Sigmoid colon (tissue), 6 donors: ENCODE measurements at regions not wholly inside any gene's neighbourhood (a gene's known extent, or its start where the extent isn't known, plus 50 kb on each side); places are given as distances from the start of the nearest gene placed in this dataset.

ENCODE experiments used
- DNase-seq: peaks from one replicate; pipeline ENCODE4 v3.0.0-alpha.2; 2019
- H3K27ac ChIP-seq, 4 donors: fragments of 200-600 bp; sonication (generic); one replicate each; pipeline ENCODE4 v1.5.1; 2016 to 2019; ENCODE audit warnings: mild to moderate bottlenecking in 1 of 4
- H3K27me3 ChIP-seq, 3 donors: fragments of 200-600 bp; sonication (generic); one replicate each; pipeline ENCODE4 v1.5.1; 2019; ENCODE audit warnings: mild to moderate bottlenecking in 1 of 3
- H3K36me3 ChIP-seq, 4 donors: fragments of 200-600 bp; sonication (generic); one replicate each; pipeline ENCODE4 v1.5.1; 2016 to 2019
- H3K4me1 ChIP-seq, 4 donors: fragments of 200-600 bp; sonication (generic); one replicate each; pipeline ENCODE4 v1.5.1; 2017 to 2019
- H3K4me3 ChIP-seq, 4 donors: fragments of 200-600 bp; sonication (generic); one replicate each; pipeline ENCODE4 v1.5.1; 2017 to 2019; ENCODE audit warnings: mild to moderate bottlenecking in 2 of 4, moderate library complexity in 1 of 4
- H3K9me3 ChIP-seq, 4 donors: fragments of 200-600 bp in 3 of 4; sonication (generic) in 3 of 4; one replicate each; pipeline versions ENCODE4 v1.5.1 to v1.6.1; 2013 to 2019
- CTCF ChIP-seq, 4 experiments: fragments of 450-650 bp in 3 of 4; fragments of 200-600 bp in 1 of 4; IDR thresholded peaks; one replicate each; pipeline ENCODE4 v1.5.1; 2016 to 2019; ENCODE audit warnings: antibody characterized with exemption in 4 of 4, mild to moderate bottlenecking in 3 of 4, moderate library complexity in 2 of 4
- EP300 ChIP-seq, 4 donors: sonication (generic); formaldehyde crosslinking; IDR thresholded peaks; one replicate each; pipeline ENCODE4 v1.6.1; 2017; ENCODE audit warnings: antibody characterized with exemption in 4 of 4
- POLR2A ChIP-seq, 2 donors: fragments of 450-650 bp; IDR thresholded peaks; one replicate each; pipeline ENCODE4 v1.6.1; 2016; ENCODE audit warnings: antibody characterized with exemption in 2 of 2, mild to moderate bottlenecking in 2 of 2, moderate library complexity in 2 of 2
- POLR2AphosphoS5 ChIP-seq, 4 donors: sonication (generic); formaldehyde crosslinking; IDR thresholded peaks; one replicate each; pipeline ENCODE4 v1.6.1; 2017; ENCODE audit warnings: antibody characterized with exemption in 4 of 4
- WGBS, 2 donors: extraction: QIAGEN DNeasy Blood & Tissue Kit; methylation state at CpG; one replicate each; pipeline ENCODE4 v1.1.7; 2013; 5-methylcytosine and 5-hydroxymethylcytosine counted together
- intact Hi-C: fragments of 100-400 bp; cut with DNase I; formaldehyde crosslinking; loops from one replicate; pipeline ENCODE4 v1.15.1; 2023
- donor health status: healthy with polysubstance abuse.
- donor health status: healthy.

GRCh38 chr16:87043231-87044031 is 273.8 kb downstream of the C16orf95 start:
- WGBS, 2 donors, result 43 to 44% methylated on average over 20 of the region's 20 CpGs
- H3K4me3 ChIP-seq, result no peak overlapping the region
- no peaks in the 10 kb centered on the region for H3K36me3 ChIP-seq
- TF ChIP-seq CTCF (IDR thresholded peaks at IDR 0.05) (no peak), POLR2AphosphoS5 (IDR thresholded peaks at IDR 0.05) (no peak), POLR2A (IDR thresholded peaks at IDR 0.05) (no peak), EP300 (IDR thresholded peaks at IDR 0.05) (no peak)
- H3K27me3 ChIP-seq, result peaks cover 0 to 70% (median 15%) of the 10 kb centered on the region in 3 donors
- H3K4me1 ChIP-seq, result peaks cover 0 to 9% (median 2%) of the 10 kb centered on the region in 4 donors
- DNase-seq, result peak; percentile 79
- no peak overlapping the region for H3K27ac ChIP-seq
- intact Hi-C loops, result no loop called here
- no peaks in the 10 kb centered on the region for H3K9me3 ChIP-seq

DNA sequence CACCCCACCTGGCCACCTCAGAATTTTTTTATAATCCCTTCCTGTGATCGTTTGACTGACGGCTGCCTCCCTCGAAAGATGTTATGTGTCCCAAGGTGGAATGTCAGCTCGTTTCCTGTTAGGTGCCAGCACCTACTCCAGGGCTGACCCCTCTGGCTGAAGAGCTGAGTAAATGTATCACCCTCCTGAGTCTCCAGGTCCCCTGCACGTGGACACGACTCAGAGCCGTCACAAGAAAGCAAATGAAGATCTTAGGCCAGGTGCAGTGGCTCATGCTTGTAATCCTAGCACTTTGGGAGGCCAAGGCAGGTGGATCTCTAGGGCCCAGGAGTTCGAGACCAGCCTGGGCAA is 273.2 kb downstream of the C16orf95 start:
- intact Hi-C loops, result no loop called here
- 41 to 62% methylated on average over 8 of the region's 8 CpGs for WGBS, 2 donors
- Histone ChIP-seq H3K27me3 (peaks cover 0 to 75% (median 15%) of the 10 kb centered on the region in 3 donors), H3K27ac (no peak overlapping the region), H3K36me3 (no peaks in the 10 kb centered on the region), H3K9me3 (no peaks in the 10 kb centered on the region), H3K4me1 (peaks cover 0 to 9% (median 2%) of the 10 kb centered on the region in 4 donors), H3K4me3 (no peak overlapping the region)
- DNase-seq, result peak; percentile 73
- TF ChIP-seq CTCF (IDR thresholded peaks at IDR 0.05) (no peak), POLR2A (IDR thresholded peaks at IDR 0.05) (no peak), POLR2AphosphoS5 (IDR thresholded peaks at IDR 0.05) (no peak), EP300 (IDR thresholded peaks at IDR 0.05) (no peak)

GRCh38 chr16:87044829-87045228 is 272.4 kb downstream of the C16orf95 start:
- Histone ChIP-seq H3K9me3 (no peaks in the 10 kb centered on the region), H3K4me3 (no peak overlapping the region), H3K27ac (no peak overlapping the region), H3K36me3 (no peaks in the 10 kb centered on the region), H3K27me3 (peaks cover 0 to 75% (median 15%) of the 10 kb centered on the region in 3 donors), H3K4me1 (peaks cover 0 to 9% (median 2%) of the 10 kb centered on the region in 4 donors)
- intact Hi-C loops, result no loop called here
- 81 to 88% methylated on average over 11 of the region's 11 CpGs for WGBS, 2 donors
- DNase-seq, result peak; percentile 53
- TF ChIP-seq POLR2AphosphoS5 (IDR thresholded peaks at IDR 0.05), result no peak
- no peak for TF ChIP-seq CTCF (IDR thresholded peaks at IDR 0.05)
- no peak for TF ChIP-seq POLR2A (IDR thresholded peaks at IDR 0.05)
- TF ChIP-seq EP300 (IDR thresholded peaks at IDR 0.05), result no peak

DNA sequence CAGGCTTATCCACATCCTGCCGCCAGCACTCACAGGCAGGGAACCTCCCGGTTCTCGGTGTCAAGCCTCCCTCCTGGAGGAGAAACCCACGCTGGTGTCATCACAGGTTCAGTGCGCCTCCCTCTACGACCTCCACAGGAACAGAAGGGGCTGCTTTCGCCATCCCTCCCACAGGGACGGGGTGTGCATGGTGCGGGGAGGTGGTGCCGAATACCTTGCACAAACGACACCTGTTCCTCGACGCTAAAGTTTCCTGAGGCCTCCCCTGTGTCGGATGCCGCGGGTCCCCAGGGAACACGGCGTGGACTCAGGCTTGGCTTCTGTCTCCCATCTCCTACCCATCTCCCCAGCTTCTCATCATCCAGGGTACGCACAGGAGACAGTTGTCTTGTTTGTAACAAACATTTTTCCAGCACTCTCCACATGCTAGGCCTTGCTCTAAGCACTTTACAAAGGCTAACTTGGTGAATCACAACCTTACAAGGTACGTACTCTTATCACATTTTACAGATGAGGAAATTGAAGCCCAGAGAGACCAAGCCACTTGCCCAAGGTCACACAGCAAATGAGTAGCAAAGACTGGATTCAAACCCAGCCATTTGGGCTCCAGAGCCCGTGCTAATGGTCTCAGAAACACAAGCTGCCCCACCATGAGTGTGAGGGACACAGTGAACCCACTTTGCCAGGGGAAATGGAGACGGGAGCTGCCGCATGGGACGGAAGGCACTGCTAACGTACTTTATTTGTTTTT is 271.6 kb downstream of the C16orf95 start:
- no peaks in the 10 kb centered on the region for H3K9me3 ChIP-seq
- peak; percentile 44 for DNase-seq
- no peak overlapping the region for H3K27ac ChIP-seq
- H3K4me1 ChIP-seq, result peaks cover 0 to 9% (median 2%) of the 10 kb centered on the region in 4 donors
- no peaks in the 10 kb centered on the region for H3K36me3 ChIP-seq
- peaks cover 0 to 75% (median 15%) of the 10 kb centered on the region in 3 donors for H3K27me3 ChIP-seq
- 79 to 90% methylated on average over 25 of the region's 25 CpGs for WGBS, 2 donors
- no peak overlapping the region for H3K4me3 ChIP-seq
- TF ChIP-seq POLR2AphosphoS5 (IDR thresholded peaks at IDR 0.05) (no peak), CTCF (IDR thresholded peaks at IDR 0.05) (no peak), EP300 (IDR thresholded peaks at IDR 0.05) (no peak), POLR2A (IDR thresholded peaks at IDR 0.05) (no peak)
- intact Hi-C loops, result no loop called here
